HCT116 (cell line): ENCODE measurements at regions not wholly inside any gene's neighbourhood (a gene's known extent, or its start where the extent isn't known, plus 50 kb on each side); places are given as distances from the start of the nearest gene placed in this dataset.

Experiments used
- EZH2phosphoT487 ChIP-seq: fragments of 200-600 bp; IDR thresholded peaks from 2 replicates; pipeline ENCODE4 v1.6.1; 2018; ENCODE audit warnings: antibody characterized with exemption, borderline replicate concordance
- TF ChIP-seq, protein P1 (sequence below): IDR thresholded peaks from 2 replicates; pipeline ENCODE4 v1.6.1; 2012; ENCODE audit warnings: low read depth
- TF ChIP-seq, protein P2 (sequence below): IDR thresholded peaks from 2 replicates; pipeline ENCODE4 v1.6.1; 2012

DNA sequence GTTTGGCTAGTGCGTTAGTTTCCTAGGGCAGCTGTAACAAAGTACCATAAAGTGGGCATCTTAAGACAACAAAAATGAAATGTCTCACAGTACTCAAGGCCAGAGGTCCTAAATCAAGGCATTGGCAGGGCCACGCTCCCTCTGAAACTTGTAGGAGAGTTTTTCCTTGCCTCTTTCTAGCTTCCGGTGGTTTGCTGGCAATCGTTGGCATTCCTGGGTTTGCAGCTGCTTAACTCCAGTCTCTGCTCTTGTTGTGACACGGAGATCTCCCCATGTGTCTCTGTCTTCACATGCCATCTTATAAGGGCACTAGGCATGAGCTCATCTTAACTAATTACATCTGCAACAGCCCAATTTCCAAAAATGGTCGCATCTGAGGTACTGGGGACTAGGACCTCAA, 362.0 kb upstream of the BOD1L1 start:
- TF ChIP-seq, protein P1, sequence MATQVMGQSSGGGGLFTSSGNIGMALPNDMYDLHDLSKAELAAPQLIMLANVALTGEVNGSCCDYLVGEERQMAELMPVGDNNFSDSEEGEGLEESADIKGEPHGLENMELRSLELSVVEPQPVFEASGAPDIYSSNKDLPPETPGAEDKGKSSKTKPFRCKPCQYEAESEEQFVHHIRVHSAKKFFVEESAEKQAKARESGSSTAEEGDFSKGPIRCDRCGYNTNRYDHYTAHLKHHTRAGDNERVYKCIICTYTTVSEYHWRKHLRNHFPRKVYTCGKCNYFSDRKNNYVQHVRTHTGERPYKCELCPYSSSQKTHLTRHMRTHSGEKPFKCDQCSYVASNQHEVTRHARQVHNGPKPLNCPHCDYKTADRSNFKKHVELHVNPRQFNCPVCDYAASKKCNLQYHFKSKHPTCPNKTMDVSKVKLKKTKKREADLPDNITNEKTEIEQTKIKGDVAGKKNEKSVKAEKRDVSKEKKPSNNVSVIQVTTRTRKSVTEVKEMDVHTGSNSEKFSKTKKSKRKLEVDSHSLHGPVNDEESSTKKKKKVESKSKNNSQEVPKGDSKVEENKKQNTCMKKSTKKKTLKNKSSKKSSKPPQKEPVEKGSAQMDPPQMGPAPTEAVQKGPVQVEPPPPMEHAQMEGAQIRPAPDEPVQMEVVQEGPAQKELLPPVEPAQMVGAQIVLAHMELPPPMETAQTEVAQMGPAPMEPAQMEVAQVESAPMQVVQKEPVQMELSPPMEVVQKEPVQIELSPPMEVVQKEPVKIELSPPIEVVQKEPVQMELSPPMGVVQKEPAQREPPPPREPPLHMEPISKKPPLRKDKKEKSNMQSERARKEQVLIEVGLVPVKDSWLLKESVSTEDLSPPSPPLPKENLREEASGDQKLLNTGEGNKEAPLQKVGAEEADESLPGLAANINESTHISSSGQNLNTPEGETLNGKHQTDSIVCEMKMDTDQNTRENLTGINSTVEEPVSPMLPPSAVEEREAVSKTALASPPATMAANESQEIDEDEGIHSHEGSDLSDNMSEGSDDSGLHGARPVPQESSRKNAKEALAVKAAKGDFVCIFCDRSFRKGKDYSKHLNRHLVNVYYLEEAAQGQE = no peak
- TF ChIP-seq EZH2phosphoT487 = no peak
- TF ChIP-seq, protein P2, sequence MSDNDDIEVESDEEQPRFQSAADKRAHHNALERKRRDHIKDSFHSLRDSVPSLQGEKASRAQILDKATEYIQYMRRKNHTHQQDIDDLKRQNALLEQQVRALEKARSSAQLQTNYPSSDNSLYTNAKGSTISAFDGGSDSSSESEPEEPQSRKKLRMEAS = no peak
